CD4-positive, alpha-beta T cell treated with Interleukin-4 for 1 hour (primary cell): ENCODE measurements at regions not wholly inside any gene's neighbourhood (a gene's known extent, or its start where the extent isn't known, plus 50 kb on each side); places are given as distances from the start of the nearest gene placed in this dataset.

ENCODE experiments used
- DNase-seq, 2 donors: peaks; one replicate each; pipeline ENCODE4 v3.0.0-alpha.2; 2020 to 2022

GRCh38 chr5:141800617-141801016, 77.6 kb downstream of the PCDH1 start:
- DNase-seq, result no peak

- no peak for DNase-seq
Measured at GRCh38 chr5:141799507-141800167, 78.6 kb downstream of the PCDH1 start.

GRCh38 chr5:141797425-141797824, 80.8 kb downstream of the PCDH1 start:
- DNase-seq, result no peak

- no peak for DNase-seq
Measured at GRCh38 chr5:141795421-141795820, 82.8 kb downstream of the PCDH1 start.

GRCh38 chr5:141793881-141794280, 84.3 kb downstream of the PCDH1 start:
- DNase-seq, result no peak

GRCh38 chr5:141793403-141793802, 84.8 kb downstream of the PCDH1 start:
- DNase-seq, result no peak

GRCh38 chr5:141790630-141791029, 87.6 kb downstream of the PCDH1 start:
- DNase-seq, result no peak

GRCh38 chr5:141789330-141789729, 88.9 kb downstream of the PCDH1 start:
- no peak for DNase-seq

- DNase-seq, result no peak
Measured at GRCh38 chr5:141788296-141788970, 89.8 kb downstream of the PCDH1 start.

GRCh38 chr5:141787376-141787775, 90.8 kb downstream of the PCDH1 start:
- DNase-seq, result no peak

GRCh38 chr5:141786700-141787099, 91.5 kb downstream of the PCDH1 start:
- no peak for DNase-seq

GRCh38 chr5:141785711-141786110, 92.5 kb downstream of the PCDH1 start:
- no peak for DNase-seq

- DNase-seq, result no peak
Measured at GRCh38 chr5:141785135-141785534, 93.1 kb downstream of the PCDH1 start.

GRCh38 chr5:141784529-141784928, 93.7 kb downstream of the PCDH1 start:
- no peak for DNase-seq

GRCh38 chr5:141783947-141784296, 94.3 kb downstream of the PCDH1 start:
- no peak for DNase-seq

- DNase-seq, result no peak
Measured at GRCh38 chr5:141783005-141783946, 94.9 kb downstream of the PCDH1 start.

GRCh38 chr5:141781910-141782309, 96.3 kb downstream of the PCDH1 start:
- DNase-seq, result no peak

- DNase-seq, result no peak
Measured at GRCh38 chr5:141780952-141781781, 97.0 kb downstream of the PCDH1 start.

- no peak for DNase-seq
Measured at GRCh38 chr5:141780240-141780951, 97.8 kb downstream of the PCDH1 start.

GRCh38 chr5:141779503-141779973, 97.5 kb upstream of the ARAP3 start:
- DNase-seq, result no peak

GRCh38 chr5:141778683-141779082, 96.7 kb upstream of the ARAP3 start:
- DNase-seq, result no peak

GRCh38 chr5:141778206-141778605, 96.2 kb upstream of the ARAP3 start:
- DNase-seq, result no peak
